Adipocyte (in vitro differentiated cells): ENCODE measurements at regions not wholly inside any gene's neighbourhood (a gene's known extent, or its start where the extent isn't known, plus 50 kb on each side); places are given as distances from the start of the nearest gene placed in this dataset.

Experiments
- DNase-seq: peaks from one replicate; pipeline ENCODE4 v3.0.0-alpha.2; 2015; ENCODE audit warnings: low read depth
- H3K27me3 ChIP-seq: replicated peaks from 2 replicates; pipeline ENCODE4 v1.7.0; 2013; ENCODE audit warnings: mild to moderate bottlenecking, low read length, moderate library complexity; ENCODE audit not compliant: control insufficient read depth, insufficient read depth
- H3K36me3 ChIP-seq: 2 replicates; pipeline ENCODE4 v1.7.0; 2013; ENCODE audit warnings: low read length, mild to moderate bottlenecking, moderate library complexity; ENCODE audit not compliant: control insufficient read depth, insufficient read depth, severe bottlenecking
- H3K4me1 ChIP-seq: 2 replicates; pipeline ENCODE4 v1.7.0; 2013; ENCODE audit warnings: mild to moderate bottlenecking, low read length, moderate library complexity; ENCODE audit not compliant: control insufficient read depth, insufficient read depth
- H3K4me3 ChIP-seq: 2 replicates; pipeline ENCODE4 v1.7.0; 2013; ENCODE audit warnings: mild to moderate bottlenecking, low read length, moderate library complexity
- H3K9ac ChIP-seq: 2 replicates; pipeline ENCODE4 v1.7.0; 2013; ENCODE audit warnings: mild to moderate bottlenecking, low read length, moderate library complexity
- H3K9me3 ChIP-seq: 2 replicates; pipeline ENCODE4 v1.7.0; 2013; ENCODE audit warnings: mild to moderate bottlenecking, low read length, moderate library complexity; ENCODE audit not compliant: control insufficient read depth

GRCh38 chr19:57068921-57069697, 50.7 kb upstream of the USP29 start:
- Histone ChIP-seq H3K9me3 (peaks cover 8% of the 10 kb centered on the region), H3K4me1 (no peaks in the 10 kb centered on the region), H3K9ac (no peak overlapping the region), H3K4me3 (no peak overlapping the region), H3K27me3 (no peaks in the 10 kb centered on the region), H3K36me3 (no peaks in the 10 kb centered on the region)
- DNase-seq: no peak
